ENCODE measurements at regions not wholly inside any gene's neighbourhood (a gene's known extent, or its start where the extent isn't known, plus 50 kb on each side); places are given as distances from the start of the nearest gene placed in this dataset.
"Not testable (repeated sequence)": the region's sequence is repeated elsewhere in the genome, so short reads cannot be mapped to it uniquely, and the experiment has no call there.

DNA sequence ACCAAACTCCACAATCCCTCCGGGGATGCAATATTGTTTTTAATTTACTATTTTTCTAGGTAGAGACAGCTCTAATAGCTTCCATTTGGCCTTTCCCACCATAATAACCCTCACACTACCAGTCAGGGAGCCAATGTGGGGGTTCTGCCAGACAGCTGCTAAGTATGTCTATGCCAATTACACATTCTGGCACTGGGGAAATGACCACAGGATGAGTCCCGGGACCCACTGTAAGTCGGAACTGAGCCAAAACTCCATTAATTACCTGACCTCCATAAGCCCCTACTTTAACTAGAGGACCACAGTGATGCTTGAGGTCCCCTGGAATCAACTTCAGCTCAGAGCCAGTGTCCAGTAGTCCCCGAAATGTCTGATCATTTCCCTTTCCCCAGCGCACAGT lies 95.2 kb upstream of the USP25 start:
- FAIRE-seq; DNase-seq (ENCODE audit: low spot score in 2 of 2): not testable (repeated sequence)

DNA sequence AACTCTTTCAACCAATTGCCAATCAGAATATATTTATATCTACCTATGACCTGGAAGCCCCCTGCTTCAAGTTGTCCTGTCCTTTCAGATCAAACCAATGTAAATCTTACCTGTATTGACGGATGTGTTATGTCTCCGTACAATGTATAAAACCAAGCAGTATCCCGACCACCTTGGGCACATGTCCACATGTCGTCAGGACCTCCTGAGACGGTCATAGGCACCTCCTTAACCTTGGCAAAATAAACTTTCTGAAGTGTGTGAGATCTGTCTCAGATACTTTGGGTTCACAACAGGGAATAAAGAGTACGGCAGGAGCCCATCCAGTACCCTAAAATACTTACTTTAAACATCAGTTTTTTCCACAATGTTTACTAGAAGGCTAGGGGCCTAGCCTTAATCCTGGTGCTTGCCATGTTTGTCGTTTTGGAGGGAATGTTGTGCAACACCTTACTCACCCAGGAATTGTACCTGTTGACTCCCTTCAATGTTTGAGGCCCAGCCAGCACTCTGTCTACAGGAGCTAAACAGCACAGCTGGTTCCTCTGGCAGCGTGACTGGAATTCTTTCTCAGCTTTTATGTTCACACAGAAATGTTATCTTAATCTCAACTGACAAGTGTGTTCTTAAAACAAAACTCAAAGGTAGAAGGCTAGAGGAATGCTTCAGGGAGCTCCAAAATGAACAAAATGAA lies 90.8 kb upstream of the USP25 start:
- no peak for FAIRE-seq
- no peak for DNase-seq (ENCODE audit: low spot score in 2 of 2)

DNA sequence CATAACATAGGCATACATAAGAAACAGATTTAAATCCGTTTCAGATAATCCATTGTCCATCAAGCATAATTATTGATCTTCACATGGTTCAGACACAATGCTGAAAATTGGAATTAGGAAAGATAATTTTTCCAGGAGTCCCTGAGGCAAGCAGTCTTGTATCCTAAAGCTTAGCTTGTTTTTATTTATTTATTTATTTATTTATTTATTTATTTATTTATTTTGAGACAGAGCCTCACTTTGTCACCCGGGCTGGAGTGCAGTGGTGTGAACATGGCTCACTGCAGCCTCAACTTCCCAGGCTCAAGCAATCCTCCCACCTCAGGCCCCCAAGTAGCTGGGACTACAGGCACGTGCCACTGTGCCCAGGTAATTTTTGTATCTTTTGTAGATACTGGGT lies 89.7 kb upstream of the USP25 start:
- not testable (repeated sequence) for DNase-seq (ENCODE audit: low spot score in 2 of 2); FAIRE-seq

DNA sequence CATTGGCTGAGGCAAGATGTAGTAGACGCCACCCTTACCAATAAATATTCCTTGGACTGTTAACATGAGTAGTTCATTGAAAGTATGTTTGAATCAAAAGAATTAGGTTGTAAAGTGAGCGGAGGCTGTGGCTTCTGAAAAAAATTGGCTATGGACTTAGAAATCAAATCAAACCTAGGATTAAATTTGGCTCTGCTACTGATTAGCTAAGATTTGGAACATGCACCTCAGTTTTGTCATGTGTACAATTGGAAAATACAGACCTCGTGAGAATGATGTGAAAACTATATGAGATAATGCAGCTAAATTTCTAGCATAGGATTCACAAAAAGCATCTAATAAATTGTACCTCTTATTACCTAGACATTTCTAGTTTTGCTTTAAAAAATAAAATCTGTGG lies 85.3 kb upstream of the USP25 start:
- no peak for FAIRE-seq

DNA sequence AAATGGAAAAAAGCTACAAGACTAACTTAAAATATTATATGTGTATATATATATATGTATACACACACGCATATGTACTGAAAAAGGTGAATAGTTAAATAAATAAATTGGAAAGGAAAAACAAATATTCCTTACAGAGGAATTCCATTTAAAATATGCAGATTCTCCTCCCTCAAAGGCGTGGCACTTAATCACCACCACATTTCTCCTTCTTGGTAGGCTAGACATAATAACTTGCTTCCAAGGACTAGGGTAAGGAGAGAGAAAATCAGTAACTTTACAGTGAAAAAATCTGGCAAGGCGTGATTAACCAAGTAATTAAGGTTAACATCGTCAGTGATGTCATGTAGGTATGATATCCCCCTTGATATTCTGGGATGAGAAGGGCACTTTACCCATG lies 84.0 kb upstream of the USP25 start:
- no peak for DNase-seq (ENCODE audit: low spot score in 2 of 2)
- FAIRE-seq, result no peak

More for the DNA sequence above, 85.3 kb upstream of the USP25 start:
- no peak for DNase-seq (ENCODE audit: low spot score in 2 of 2)

DNA sequence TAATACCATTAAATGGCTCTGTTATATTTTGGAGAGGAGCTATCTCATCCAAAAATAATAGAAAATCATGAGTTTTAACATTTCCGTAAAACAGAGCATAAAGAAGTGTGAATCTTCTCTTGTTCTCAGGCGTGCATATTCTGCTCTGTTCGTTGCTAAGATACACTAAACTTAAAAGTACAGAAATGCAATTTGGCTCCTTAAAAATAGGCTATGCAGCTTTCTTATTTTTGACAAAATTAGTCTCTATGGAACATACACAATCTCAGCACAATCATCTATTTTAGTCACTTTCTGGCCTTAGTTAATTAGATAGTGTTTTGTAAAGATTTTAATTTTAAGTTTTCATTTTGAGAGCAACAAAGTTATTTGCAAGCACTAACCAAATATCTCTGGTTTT lies 79.0 kb upstream of the USP25 start:
- DNase-seq (ENCODE audit: low spot score in 2 of 2), result no peak
- FAIRE-seq, result no peak

DNA sequence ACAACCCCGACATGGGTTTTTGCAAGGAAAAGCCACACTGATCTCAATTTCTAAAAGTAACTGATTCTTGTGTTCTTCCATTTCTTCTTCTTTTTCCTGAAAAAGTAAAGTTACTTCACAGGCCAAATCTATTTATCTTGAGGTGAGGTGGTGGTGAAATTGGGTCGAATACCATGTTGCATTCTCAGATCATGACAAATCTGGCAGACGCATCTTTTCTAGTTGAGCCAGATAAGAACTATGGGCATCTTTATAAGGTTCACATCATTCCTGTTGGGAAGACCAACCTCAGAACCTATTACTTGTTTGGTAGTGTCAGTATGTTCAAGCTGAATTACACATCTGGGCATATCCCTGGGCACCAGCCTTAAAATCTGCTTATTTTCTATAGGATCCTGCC lies 78.6 kb upstream of the USP25 start:
- FAIRE-seq, result no peak
- DNase-seq (ENCODE audit: low spot score in 2 of 2), result no peak

DNA sequence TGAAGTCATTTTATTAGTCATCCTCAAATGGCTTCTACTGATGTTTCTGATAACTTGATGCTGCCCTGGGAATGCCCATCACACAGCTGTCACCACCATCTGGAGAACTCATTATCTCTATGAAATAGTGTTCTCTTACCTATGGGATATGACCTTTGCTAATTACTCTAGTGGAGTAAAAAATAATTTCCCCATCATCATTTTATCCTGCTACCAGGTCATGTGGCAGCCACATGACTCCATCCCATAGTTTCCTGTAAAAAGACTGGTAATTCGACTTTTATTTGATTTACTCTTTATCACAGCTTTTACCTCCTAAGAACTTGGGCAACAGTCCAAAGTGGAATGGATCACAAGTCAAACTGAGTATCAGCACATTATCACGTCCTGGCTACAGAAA lies 76.1 kb upstream of the USP25 start:
- DNase-seq (ENCODE audit: low spot score in 2 of 2) (no peak), FAIRE-seq (no peak)

DNA sequence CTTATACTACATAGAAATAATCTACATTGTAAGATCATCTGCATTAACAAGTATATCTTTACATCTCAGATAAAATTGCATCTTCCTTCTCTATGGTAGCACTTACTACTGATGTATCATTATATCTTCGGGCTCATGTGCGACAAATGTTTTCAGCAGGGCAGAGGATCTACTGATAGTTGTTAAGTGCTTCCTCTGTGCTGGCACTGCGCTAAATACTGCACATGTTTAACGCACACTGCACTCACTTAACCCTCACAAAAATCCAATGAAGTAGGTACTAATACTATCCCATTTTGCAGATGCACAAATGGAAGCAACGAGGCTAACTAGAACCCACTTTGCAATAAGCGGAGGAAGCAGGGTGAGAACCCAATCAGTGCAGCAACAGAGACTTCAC lies 75.6 kb upstream of the USP25 start:
- FAIRE-seq (no peak), DNase-seq (ENCODE audit: low spot score in 2 of 2) (no peak)

DNA sequence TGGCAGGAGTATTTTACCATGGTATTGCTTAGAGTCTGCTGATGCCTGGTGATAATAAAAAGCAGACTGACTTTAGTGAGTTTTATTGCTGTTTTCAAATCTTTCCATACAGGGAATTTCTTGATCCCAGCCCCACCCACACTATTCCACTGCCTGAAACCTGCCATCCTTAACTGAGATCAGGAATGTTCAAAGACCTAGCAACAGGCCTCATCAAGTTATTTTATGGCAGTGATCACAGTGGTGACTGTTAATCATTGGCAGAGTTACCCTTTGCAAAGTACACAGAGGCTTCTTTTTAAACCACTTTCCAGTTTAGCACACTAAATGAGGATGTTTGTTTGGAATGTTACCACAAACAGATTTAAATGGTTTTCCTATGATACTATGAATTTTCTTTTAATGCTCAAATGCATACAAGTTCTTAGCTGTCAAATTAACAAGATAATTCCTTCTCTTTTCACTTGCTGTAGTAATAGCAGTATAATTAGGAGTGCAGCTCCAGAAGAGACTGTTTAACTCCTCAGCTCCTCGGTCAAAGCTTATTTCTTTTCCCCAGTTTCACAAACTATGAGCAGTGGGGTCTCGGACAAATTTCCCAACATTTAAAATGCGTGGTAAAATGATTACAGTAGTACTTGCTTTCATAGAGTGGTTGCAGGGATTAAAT lies 69.9 kb upstream of the USP25 start:
- DNase-seq (ENCODE audit: low spot score in 2 of 2) (no peak), FAIRE-seq (no peak)

DNA sequence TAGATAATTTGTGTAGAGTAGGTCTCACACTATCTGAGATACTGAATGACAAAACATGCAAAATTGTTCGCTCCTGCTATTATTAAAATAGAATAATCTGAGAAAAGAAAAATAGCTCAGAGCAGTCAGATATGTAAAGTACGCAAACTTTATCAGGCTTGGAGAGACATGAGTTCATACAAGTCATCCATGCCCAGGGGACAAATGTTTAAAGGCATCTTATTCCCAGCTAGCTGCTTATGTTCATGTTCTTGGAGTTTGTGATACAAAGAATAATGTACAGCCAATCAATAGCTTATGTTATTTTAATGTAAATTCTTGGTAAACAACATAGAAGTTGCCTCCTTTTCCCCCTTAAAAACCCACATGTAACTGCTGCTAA lies 69.4 kb upstream of the USP25 start:
- no peak for FAIRE-seq

DNA sequence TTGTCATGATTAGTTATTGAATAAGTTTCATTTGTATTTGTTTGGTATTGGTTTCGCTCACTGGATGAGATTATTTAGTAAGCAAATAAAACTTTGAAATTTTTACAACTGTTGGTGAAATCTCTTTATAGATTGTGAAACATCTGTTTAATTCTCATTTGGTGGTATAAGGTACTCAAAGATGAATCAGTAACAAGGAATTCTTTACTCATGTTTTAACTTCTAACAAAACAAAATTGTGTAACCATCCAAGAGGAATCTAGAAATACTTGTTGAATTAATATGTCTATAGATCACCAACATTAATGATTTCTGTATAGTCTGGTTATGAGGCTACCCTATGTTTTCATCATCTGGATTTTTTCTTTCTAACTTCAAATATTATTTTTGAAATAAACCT lies 62.8 kb upstream of the USP25 start:
- FAIRE-seq, result no peak
- DNase-seq (ENCODE audit: low spot score in 2 of 2), result no peak

More for the DNA sequence above, 69.4 kb upstream of the USP25 start:
- DNase-seq (ENCODE audit: low spot score in 2 of 2), result no peak

DNA sequence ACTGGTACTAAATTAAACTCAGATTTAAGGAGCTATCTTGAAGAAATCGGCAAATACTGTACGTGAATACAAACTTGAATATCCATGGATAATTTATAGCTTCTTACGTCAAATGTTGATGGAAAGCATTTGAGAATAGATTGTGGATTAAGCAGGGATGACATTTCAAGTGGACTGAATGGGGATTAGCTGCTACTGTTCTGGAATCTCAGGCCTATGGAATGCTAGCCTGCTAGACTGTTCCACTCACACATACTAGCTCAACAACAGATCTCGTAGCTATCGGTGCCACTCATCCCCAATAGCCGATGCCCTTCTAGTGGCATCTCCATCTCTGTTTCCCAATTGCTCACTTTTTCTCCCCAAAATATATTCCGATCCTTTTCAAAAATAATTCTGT lies 62.0 kb upstream of the USP25 start:
- FAIRE-seq (no peak), DNase-seq (ENCODE audit: low spot score in 2 of 2) (no peak)

DNA sequence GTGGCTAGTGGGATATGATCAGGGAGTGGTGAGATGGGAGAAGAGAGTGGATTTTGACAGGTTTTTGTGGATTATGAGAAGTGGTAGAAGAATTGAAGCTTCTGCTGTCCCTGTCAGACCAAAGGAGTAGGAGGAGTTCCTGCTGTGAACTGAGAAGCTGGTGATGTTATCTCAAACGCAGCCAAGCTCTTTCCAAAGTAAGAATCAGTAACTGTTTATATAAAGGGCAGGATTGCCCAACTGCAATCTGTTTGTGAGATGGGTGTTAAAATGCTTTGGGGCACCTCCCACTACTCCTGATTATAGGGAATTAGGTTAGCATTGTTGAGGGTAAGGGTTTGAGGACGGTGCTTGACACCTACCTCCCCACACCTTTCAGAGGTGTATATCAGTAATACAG lies 60.5 kb upstream of the USP25 start:
- DNase-seq (ENCODE audit: low spot score in 2 of 2), result no peak
- FAIRE-seq, result no peak

DNA sequence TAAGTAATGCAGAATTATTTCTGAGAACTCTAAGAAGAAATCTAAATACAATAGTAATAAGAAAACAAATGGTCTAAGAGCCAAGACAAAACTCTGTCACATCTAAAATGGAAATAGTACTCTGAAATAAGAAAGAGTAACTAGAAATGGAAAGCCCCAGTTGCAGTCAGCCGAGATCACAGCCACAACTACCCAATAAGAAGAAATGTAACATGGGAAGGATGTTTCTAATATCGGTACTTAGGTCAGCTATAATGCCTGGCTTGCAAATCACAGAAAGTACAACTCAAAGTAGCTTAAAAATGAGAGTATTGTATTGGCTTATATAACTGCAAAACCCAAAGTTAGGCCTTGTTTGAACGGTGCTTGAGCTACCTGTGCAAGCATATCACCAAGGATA lies 58.6 kb upstream of the USP25 start:
- FAIRE-seq, result no peak
- DNase-seq (ENCODE audit: low spot score in 2 of 2), result no peak

DNA sequence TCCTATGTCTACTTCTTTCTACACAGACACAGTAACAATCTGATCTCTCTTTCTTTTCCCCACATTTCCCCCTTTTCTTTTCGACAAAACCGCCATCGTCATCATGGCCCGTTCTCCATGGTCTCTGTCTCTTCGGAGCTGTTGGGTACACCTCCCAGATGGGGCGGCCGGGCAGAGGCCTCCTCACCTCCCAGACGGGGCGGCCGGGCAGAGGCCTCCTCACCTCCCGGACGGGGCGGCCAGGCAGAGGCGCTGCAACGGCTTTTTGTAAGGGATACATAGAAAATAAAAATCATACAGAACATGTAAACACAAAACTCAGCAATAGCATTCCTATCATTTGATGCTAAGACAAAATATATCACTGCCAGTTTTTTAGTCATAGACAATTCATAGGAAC lies 57.2 kb upstream of the USP25 start:
- not testable (repeated sequence) for DNase-seq (ENCODE audit: low spot score in 2 of 2); FAIRE-seq

DNA sequence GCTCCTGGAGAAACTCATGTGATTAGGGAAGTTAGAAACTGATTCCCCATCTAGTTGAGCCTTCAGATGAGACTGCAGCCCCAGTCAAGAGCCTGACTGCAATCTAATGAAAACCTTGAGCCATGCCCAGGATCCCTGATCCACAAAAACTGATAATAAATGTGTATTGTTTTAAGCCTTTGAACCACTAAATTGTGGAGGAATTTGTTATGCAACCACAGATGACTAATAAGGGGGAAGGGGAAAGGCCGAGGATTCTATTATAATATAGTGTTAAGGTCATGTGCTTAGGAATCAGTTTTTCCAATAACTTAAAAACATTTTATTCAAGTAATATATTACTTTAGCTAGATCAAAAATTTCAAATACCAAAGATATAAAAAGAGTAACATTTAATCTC lies 52.8 kb upstream of the USP25 start:
- DNase-seq (ENCODE audit: low spot score in 2 of 2) (no peak), FAIRE-seq (no peak)

DNA sequence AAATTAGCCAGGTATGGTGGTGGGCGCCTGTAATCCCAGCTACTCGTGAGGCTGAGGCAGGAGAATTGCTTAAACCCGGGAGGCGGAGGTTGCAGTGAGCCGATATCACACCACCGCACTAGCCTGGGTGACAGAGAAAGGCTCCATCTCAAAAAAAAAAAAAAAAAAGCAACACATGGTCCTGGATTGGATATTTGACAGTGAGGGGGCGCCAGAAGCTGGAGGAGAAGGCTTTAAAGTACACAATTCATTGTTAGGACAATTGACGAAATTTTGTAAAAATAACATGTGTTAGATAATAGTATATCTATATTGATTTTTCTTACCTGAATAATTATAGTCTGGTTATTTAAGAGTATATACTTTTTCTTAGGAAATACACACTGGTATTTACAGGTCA lies 50.2 kb upstream of the USP25 start:
- DNase-seq (ENCODE audit: low spot score in 2 of 2) (no peak), FAIRE-seq (no peak)

All from frontal cortex (tissue), 3 donors.